ENCODE measurements at regions not wholly inside any gene's neighbourhood (a gene's known extent, or its start where the extent isn't known, plus 50 kb on each side); places are given as distances from the start of the nearest gene placed in this dataset.
"Not testable (repeated sequence)": the region's sequence is repeated elsewhere in the genome, so short reads cannot be mapped to it uniquely, and the experiment has no call there.

GRCh38 chr6:135658481-135658880 lies 160.9 kb upstream of the AHI1 start:
- DNase-seq, result no peak

GRCh38 chr6:135658916-135659315 lies 161.4 kb upstream of the AHI1 start:
- no peak for DNase-seq

- DNase-seq, result no peak
These were observed 167.0 kb upstream of the AHI1 start for GRCh38 chr6:135664527-135664926.

GRCh38 chr6:135665935-135666334 lies 168.4 kb upstream of the AHI1 start:
- no peak for DNase-seq

- no peak for DNase-seq
These were observed 170.3 kb upstream of the AHI1 start for GRCh38 chr6:135667691-135668455.

GRCh38 chr6:135672256-135672655 lies 174.7 kb upstream of the AHI1 start:
- DNase-seq, result no peak

GRCh38 chr6:135673501-135674309 lies 176.2 kb upstream of the AHI1 start:
- no peak for DNase-seq

GRCh38 chr6:135675026-135675425 lies 176.5 kb upstream of the PDE7B start:
- DNase-seq, result no peak

GRCh38 chr6:135675862-135676261 lies 175.6 kb upstream of the PDE7B start:
- DNase-seq, result peak; percentile 31

GRCh38 chr6:135680964-135681913 lies 170.3 kb upstream of the PDE7B start:
- no peak for DNase-seq

GRCh38 chr6:135686784-135687301 lies 164.7 kb upstream of the PDE7B start:
- no peak for DNase-seq

- DNase-seq, result not testable (repeated sequence)
These were observed 163.0 kb upstream of the PDE7B start for GRCh38 chr6:135688476-135688875.

GRCh38 chr6:135692426-135692825 lies 159.1 kb upstream of the PDE7B start:
- DNase-seq, result no peak

- DNase-seq, result no peak
These were observed 157.6 kb upstream of the PDE7B start for GRCh38 chr6:135693811-135694370.

GRCh38 chr6:135699705-135700104 lies 151.8 kb upstream of the PDE7B start:
- DNase-seq, result no peak

- DNase-seq, result no peak
These were observed 150.1 kb upstream of the PDE7B start for GRCh38 chr6:135701426-135701825.

- DNase-seq, result no peak
These were observed 148.5 kb upstream of the PDE7B start for GRCh38 chr6:135703007-135703406.

GRCh38 chr6:135703621-135704020 lies 147.9 kb upstream of the PDE7B start:
- no peak for DNase-seq

GRCh38 chr6:135707426-135707825 lies 144.1 kb upstream of the PDE7B start:
- DNase-seq, result no peak

GRCh38 chr6:135710042-135710441 lies 141.5 kb upstream of the PDE7B start:
- DNase-seq, result no peak

GRCh38 chr6:135722190-135722589 lies 129.3 kb upstream of the PDE7B start:
- DNase-seq, result no peak

GRCh38 chr6:135722679-135723078 lies 128.8 kb upstream of the PDE7B start:
- DNase-seq, result no peak

Data from central memory CD4-positive, alpha-beta T cell (primary cell).